NB4 (cell line): ENCODE measurements at regions not wholly inside any gene's neighbourhood (a gene's known extent, or its start where the extent isn't known, plus 50 kb on each side); places are given as distances from the start of the nearest gene placed in this dataset.

Experiments
- DNase-seq: peaks from one replicate; pipeline ENCODE4 v3.0.0; 2010; ENCODE audit warnings: low read depth
- H3K4me3 ChIP-seq: one replicate; pipeline ENCODE4 v1.5.1; 2011; ENCODE audit warnings: mild to moderate bottlenecking, low read depth, low read length, moderate library complexity
- MAX ChIP-seq: IDR thresholded peaks from 2 replicates; pipeline ENCODE4 v1.6.1; 2011; ENCODE audit warnings: low read depth, low read length
- MYC ChIP-seq: IDR thresholded peaks from 2 replicates; pipeline ENCODE4 v1.6.1; 2011; ENCODE audit warnings: low read depth, low read length
- POLR2A ChIP-seq: IDR thresholded peaks from 2 replicates; pipeline ENCODE4 v1.6.1; 2011; ENCODE audit warnings: mild to moderate bottlenecking; ENCODE audit not compliant: insufficient read length; ENCODE audit errors: extremely low read depth
- TF ChIP-seq, protein P1 (sequence below): IDR thresholded peaks from one replicate; pipeline ENCODE4 v1.5.1; 2012; ENCODE audit warnings: low read depth, low read length

DNA sequence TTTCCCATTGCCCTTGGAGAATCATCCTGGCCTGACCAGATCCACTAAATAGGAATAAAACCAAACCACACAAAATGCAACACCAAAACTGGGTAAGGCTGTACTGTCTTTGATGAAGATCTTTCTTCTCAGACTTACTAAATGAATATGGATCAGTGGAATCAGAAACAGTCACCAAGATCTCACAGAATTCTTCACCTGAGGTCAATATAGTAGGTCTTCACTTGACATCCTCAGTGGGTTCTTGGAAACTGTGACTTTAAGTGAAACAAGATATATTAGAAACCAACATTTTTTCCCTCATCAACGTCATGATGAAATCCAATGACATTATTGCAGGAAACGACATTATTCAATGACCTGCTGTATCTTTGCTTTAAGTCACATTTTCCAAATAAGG, 526.2 kb downstream of the FUT8 start:
- DNase-seq: no peak
- TF ChIP-seq, protein P1, sequence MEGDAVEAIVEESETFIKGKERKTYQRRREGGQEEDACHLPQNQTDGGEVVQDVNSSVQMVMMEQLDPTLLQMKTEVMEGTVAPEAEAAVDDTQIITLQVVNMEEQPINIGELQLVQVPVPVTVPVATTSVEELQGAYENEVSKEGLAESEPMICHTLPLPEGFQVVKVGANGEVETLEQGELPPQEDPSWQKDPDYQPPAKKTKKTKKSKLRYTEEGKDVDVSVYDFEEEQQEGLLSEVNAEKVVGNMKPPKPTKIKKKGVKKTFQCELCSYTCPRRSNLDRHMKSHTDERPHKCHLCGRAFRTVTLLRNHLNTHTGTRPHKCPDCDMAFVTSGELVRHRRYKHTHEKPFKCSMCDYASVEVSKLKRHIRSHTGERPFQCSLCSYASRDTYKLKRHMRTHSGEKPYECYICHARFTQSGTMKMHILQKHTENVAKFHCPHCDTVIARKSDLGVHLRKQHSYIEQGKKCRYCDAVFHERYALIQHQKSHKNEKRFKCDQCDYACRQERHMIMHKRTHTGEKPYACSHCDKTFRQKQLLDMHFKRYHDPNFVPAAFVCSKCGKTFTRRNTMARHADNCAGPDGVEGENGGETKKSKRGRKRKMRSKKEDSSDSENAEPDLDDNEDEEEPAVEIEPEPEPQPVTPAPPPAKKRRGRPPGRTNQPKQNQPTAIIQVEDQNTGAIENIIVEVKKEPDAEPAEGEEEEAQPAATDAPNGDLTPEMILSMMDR: no peak
- TF ChIP-seq MYC: no peak
- H3K4me3 ChIP-seq: no peak overlapping the region

- TF ChIP-seq POLR2A (no peak), MAX (no peak), MYC (no peak)
- TF ChIP-seq, protein P1: no peak
- H3K4me3 ChIP-seq: no peak overlapping the region
- no peak for DNase-seq
Measured at GRCh38 chr14:65939184-65939583, 526.7 kb downstream of the FUT8 start.

- TF ChIP-seq MYC: no peak
- TF ChIP-seq, protein P1: peak; percentile 22
- TF ChIP-seq MAX: no peak
- TF ChIP-seq POLR2A: no peak
- peak; percentile 44 for DNase-seq
- no peak overlapping the region for H3K4me3 ChIP-seq
Measured at GRCh38 chr14:65940056-65940735, 527.7 kb downstream of the FUT8 start.

DNA sequence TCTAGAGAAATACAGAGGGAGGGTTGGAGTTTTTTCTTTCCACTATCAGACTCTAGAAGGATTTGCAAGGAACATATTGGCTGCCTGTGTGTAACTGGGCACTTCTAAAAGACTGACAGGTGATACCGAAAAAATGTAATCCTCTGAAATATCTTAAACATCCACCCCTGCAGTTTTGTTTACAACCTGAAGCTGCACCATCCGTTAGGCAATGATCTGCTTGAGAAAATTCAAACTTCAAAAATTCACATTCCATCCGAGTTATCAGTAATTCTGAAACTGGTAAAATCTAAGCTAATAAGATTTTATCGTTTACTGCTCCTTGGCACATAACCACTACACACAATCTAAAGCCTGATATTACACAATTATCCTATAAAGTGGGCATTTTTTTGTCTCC, 528.6 kb downstream of the FUT8 start:
- no peak overlapping the region for H3K4me3 ChIP-seq
- TF ChIP-seq MAX: no peak
- TF ChIP-seq, protein P1: no peak
- TF ChIP-seq POLR2A: no peak
- no peak for TF ChIP-seq MYC
- DNase-seq: no peak

GRCh38 chr14:65943150-65943549, 530.6 kb downstream of the FUT8 start:
- H3K4me3 ChIP-seq: no peak overlapping the region
- DNase-seq: no peak
- TF ChIP-seq, protein P1: no peak
- TF ChIP-seq POLR2A (no peak), MAX (no peak), MYC (no peak)

GRCh38 chr14:65943916-65944410, 531.4 kb downstream of the FUT8 start:
- TF ChIP-seq, protein P1: no peak
- TF ChIP-seq POLR2A: no peak
- TF ChIP-seq MYC: no peak
- TF ChIP-seq MAX: no peak
- no peak overlapping the region for H3K4me3 ChIP-seq
- no peak for DNase-seq
